ENCODE measurements at regions not wholly inside any gene's neighbourhood (a gene's known extent, or its start where the extent isn't known, plus 50 kb on each side); places are given as distances from the start of the nearest gene placed in this dataset.

DNA sequence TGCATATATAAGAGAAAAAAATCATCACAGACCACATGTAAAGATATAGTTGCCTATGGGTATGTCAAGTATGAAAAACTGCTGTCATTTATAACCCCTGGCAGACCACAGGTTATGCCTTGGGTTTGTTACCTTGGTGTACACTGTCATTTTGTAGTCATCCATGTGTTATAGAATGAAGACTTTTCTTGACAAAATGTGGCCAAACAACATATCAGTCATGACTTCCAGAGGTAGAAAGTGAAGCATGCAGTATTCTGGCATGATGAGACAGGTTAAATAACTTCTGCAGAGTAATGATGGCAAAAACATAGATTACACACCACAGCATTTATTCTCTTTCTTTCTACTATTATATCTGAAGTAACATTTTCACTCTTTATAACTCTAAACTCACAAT lies 74.9 kb upstream of the NEUROD1 start:
- TF ChIP-seq, protein P1, sequence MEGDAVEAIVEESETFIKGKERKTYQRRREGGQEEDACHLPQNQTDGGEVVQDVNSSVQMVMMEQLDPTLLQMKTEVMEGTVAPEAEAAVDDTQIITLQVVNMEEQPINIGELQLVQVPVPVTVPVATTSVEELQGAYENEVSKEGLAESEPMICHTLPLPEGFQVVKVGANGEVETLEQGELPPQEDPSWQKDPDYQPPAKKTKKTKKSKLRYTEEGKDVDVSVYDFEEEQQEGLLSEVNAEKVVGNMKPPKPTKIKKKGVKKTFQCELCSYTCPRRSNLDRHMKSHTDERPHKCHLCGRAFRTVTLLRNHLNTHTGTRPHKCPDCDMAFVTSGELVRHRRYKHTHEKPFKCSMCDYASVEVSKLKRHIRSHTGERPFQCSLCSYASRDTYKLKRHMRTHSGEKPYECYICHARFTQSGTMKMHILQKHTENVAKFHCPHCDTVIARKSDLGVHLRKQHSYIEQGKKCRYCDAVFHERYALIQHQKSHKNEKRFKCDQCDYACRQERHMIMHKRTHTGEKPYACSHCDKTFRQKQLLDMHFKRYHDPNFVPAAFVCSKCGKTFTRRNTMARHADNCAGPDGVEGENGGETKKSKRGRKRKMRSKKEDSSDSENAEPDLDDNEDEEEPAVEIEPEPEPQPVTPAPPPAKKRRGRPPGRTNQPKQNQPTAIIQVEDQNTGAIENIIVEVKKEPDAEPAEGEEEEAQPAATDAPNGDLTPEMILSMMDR (conservative IDR thresholded peaks at IDR 0.05; ENCODE audit: low read length): no peak
- H3K4me3 ChIP-seq (ENCODE audit: low read length): no peak overlapping the region
- DNase-seq (ENCODE audit: low read depth): no peak

DNA sequence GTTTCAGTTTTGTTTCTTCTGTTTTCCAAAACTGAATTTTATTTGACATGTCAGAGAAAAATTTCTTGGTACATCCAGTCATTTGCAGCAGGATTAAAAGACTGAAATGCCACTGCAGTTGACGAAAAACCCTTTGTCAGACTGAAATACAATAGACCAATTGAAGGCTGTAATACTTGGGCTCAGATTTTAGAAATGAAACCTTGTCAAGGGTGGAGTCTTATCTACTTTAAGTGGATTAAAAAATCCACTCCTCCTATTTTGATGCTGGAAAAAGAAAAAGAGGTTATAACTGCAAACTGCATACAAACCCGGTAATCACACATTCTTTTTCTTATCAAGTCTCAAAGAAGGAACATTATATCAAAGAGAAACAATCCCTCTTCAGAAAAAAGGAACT lies 80.2 kb upstream of the NEUROD1 start:
- H3K4me3 ChIP-seq (ENCODE audit: low read length): no peak overlapping the region
- no peak for DNase-seq (ENCODE audit: low read depth)
- TF ChIP-seq, protein P1 (conservative IDR thresholded peaks at IDR 0.05; ENCODE audit: low read length): no peak

DNA sequence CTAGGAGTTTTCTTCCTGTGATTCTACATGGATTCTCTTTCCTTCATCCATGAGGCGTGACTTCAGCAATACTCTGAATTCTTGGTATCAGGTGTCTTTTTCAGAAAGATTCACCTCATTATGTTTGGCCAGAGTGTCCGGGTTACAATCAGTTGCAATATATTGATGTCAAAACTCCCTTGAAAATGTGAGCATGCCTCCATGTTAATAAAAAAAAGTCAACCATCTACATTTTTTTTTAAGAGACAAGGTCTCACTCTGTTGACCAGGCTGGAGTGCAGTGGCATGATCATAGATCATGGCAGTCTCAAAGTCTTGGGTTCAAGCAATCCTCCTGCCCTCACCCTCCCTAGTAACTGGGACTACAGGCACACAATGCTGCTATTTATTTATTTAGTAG lies 80.9 kb upstream of the NEUROD1 start:
- TF ChIP-seq, protein P1 (conservative IDR thresholded peaks at IDR 0.05; ENCODE audit: low read length): no peak
- DNase-seq (ENCODE audit: low read depth): no peak

DNA sequence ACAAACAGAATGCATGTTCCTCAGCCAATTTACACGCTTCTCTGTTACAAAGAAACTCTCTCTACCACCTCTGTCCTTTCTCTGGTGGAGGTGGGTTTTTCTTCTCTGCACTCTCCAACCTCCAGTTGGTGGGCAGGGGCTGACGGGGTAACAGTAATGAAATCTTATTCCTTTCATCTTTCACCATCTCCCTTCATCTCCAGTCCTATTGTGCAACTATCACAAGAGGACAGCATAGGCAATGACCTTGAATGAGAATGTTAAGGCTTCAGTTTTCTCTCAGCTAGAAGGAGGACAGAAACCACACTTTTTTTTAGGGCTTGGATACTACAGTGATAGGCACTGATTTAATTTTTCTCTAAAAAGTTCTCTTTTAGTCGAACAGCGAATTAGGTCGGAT lies 81.7 kb upstream of the NEUROD1 start:
- TF ChIP-seq, protein P1 (conservative IDR thresholded peaks at IDR 0.05; ENCODE audit: low read length): no peak
- no peak overlapping the region for H3K4me3 ChIP-seq (ENCODE audit: low read length)
- DNase-seq (ENCODE audit: low read depth): no peak

More for the DNA sequence above, 80.9 kb upstream of the NEUROD1 start:
- no peak overlapping the region for H3K4me3 ChIP-seq (ENCODE audit: low read length)

DNA sequence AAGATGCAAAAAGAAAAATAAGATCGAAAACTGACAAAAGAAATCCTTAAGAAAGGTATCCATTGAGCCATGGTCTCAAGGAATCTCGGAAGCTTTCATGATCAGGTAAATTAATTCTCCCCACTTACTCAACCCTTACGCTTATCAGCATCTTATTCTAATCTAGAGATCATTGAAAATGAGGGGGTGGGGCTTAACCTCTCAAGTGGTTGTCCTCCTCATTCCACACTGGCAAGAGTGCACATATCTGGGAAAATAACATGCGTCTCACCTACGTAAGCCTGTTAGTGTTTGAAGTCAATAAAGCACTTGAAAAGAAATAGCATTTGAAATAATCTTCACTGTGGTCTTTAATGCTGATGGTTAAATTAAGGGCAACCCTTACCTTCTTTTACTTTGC lies 82.5 kb upstream of the NEUROD1 start:
- no peak for DNase-seq (ENCODE audit: low read depth)
- H3K4me3 ChIP-seq (ENCODE audit: low read length): no peak overlapping the region
- TF ChIP-seq, protein P1 (conservative IDR thresholded peaks at IDR 0.05; ENCODE audit: low read length): no peak

DNA sequence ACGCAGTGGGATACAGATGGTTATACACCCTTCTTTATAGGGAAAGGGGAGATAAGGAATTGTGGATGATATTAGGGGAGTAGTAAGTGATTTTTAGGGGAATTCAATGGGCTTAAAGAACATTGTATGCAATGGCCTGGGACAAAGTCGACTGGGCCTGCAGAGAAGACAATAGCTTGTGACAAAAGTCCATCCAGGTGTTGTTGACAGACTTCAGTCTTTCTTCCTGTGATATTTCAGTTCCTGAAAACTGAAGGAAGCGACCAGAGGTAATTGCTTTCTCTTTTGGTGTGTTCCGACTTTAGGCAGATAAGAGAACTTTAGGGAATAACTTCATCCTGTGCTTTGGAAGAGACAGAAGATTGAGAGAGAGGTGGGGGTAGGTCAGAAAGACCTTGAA lies 83.1 kb upstream of the NEUROD1 start:
- TF ChIP-seq, protein P1 (conservative IDR thresholded peaks at IDR 0.05; ENCODE audit: low read length): no peak
- H3K4me3 ChIP-seq (ENCODE audit: low read length): no peak overlapping the region
- no peak for DNase-seq (ENCODE audit: low read depth)

DNA sequence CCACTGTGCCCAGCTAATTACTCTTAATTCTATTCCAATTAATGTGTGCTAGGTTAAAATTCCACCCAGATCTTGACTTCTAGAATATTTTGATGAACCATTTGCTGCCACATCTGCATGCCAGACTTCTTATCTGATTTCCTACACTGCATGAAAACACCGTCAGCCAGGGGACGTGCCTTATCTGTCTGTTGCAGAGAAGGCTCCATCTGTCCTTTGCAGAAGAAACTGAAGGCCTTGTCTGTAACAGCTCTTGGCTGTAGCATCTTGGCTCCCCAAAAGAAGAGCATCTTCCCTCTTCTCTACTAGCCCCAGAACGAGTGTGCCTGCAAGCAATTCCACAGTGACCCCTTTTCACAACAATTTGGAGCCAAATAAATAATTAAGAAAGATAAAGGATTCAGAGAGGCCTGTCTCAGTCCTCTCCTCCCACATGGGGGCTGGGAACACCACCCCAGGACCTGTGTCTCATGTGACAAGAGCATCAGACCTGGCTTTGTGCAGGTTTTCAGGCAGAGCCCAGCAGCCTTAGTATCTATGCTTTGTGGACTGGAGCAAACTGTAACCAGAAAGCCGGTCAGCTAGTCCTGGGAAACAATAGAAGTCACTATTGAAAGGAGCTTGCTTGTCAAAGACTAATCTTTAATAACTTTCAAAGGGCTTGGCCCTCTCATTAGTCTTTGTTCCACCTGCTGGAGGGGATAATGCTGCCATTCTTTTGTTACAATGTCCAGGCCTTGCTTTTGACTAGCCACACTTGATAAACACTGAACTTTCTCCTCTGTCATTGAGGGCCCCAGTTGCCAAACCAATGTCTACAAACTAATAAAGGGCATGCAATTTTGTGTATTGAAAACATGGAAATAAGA lies 84.0 kb upstream of the NEUROD1 start:
- H3K4me3 ChIP-seq (ENCODE audit: low read length): no peak overlapping the region
- no peak for DNase-seq (ENCODE audit: low read depth)
- TF ChIP-seq, protein P1 (conservative IDR thresholded peaks at IDR 0.05; ENCODE audit: low read length): no peak

Measured in AG10803 (cell line).